Testis (tissue), 2 donors: ENCODE measurements at regions not wholly inside any gene's neighbourhood (a gene's known extent, or its start where the extent isn't known, plus 50 kb on each side); places are given as distances from the start of the nearest gene placed in this dataset.
A peak's percentile ranks its signal among the peaks of the same experiment; 100 is the strongest.

ENCODE experiments used
- DNase-seq: peaks from one replicate; pipeline ENCODE4 v3.0.0-alpha.2; 2019
- H3K27ac ChIP-seq, 2 donors: fragments of 200-600 bp; sonication (generic); one replicate each; pipeline ENCODE4 v1.5.1; 2019
- H3K27me3 ChIP-seq: fragments of 200-600 bp; sonication (generic); one replicate; pipeline ENCODE4 v1.5.1; 2019
- H3K36me3 ChIP-seq: fragments of 200-600 bp; sonication (generic); one replicate; pipeline ENCODE4 v1.5.1; 2017; ENCODE audit warnings: low read depth; ENCODE audit errors: missing control alignments
- H3K4me1 ChIP-seq: fragments of 200-600 bp; sonication (generic); one replicate; pipeline ENCODE4 v1.5.1; 2019
- H3K4me3 ChIP-seq, 2 donors: fragments of 200-600 bp; sonication (generic); one replicate each; pipeline ENCODE4 v1.5.1; 2017 to 2019
- H3K9me3 ChIP-seq: fragments of 200-600 bp; sonication (generic); one replicate; pipeline ENCODE4 v1.5.1; 2017
- CTCF ChIP-seq, 3 experiments: fragments of 450-650 bp in 2 of 3; fragments of 200-600 bp in 1 of 3; sonication (generic) in 1 of 3; IDR thresholded peaks; one replicate each; pipeline ENCODE4 v1.5.1; 2016 to 2019; ENCODE audit warnings: antibody characterized with exemption in 3 of 3, mild to moderate bottlenecking in 2 of 3, moderate library complexity in 1 of 3
- POLR2A ChIP-seq: fragments of 450-650 bp; IDR thresholded peaks from one replicate; pipeline ENCODE4 v1.6.1; 2017; ENCODE audit warnings: antibody characterized with exemption, mild to moderate bottlenecking, moderate library complexity
- WGBS, 2 donors: methylation state at CpG; one replicate each; pipeline ENCODE4 v1.1.5; 2018; 5-methylcytosine and 5-hydroxymethylcytosine counted together
- intact Hi-C: fragments of 100-400 bp; cut with DNase I; formaldehyde crosslinking; loops from one replicate; pipeline ENCODE4 v1.15.1; 2023; ENCODE audit warnings: low total_unique reads

- Histone ChIP-seq H3K9me3 (no peaks in the 10 kb centered on the region), H3K27me3 (no peaks in the 10 kb centered on the region), H3K4me3 (peak overlapping the region in 1 of 2 donors; percentile 17), H3K4me1 (peaks cover 6% of the 10 kb centered on the region), H3K27ac (no peak overlapping the region), H3K36me3 (no peaks in the 10 kb centered on the region)
- DNase-seq, result no peak
- 29 to 42% methylated on average over 11 of the region's 11 CpGs for WGBS, 2 donors
- intact Hi-C loops, result no loop called here
- TF ChIP-seq CTCF (IDR thresholded peaks at IDR 0.05) (no peak), POLR2A (no peak)
Measured at GRCh38 chr2:479031-479430, 191.1 kb upstream of the ALKAL2 start.

GRCh38 chr2:471560-471959 lies 183.7 kb upstream of the ALKAL2 start:
- 89 to 91% methylated on average over 7 to 8 of the region's 8 CpGs for WGBS, 2 donors
- no peak overlapping the region for H3K4me3 ChIP-seq
- no peak for TF ChIP-seq CTCF (IDR thresholded peaks at IDR 0.05)

GRCh38 chr2:469514-469913 lies 181.6 kb upstream of the ALKAL2 start:
- Histone ChIP-seq H3K9me3 (no peaks in the 10 kb centered on the region), H3K4me1 (no peaks in the 10 kb centered on the region), H3K36me3 (no peaks in the 10 kb centered on the region), H3K27ac (no peak overlapping the region), H3K27me3 (no peaks in the 10 kb centered on the region), H3K4me3 (no peak overlapping the region)
- intact Hi-C loops, result no loop called here
- DNase-seq, result no peak
- TF ChIP-seq CTCF (IDR thresholded peaks at IDR 0.05) (no peak), POLR2A (no peak)
- 67 to 74% methylated on average over 16 of the region's 16 CpGs for WGBS, 2 donors

More at GRCh38 chr2:471560-471959, 183.7 kb upstream of the ALKAL2 start:
- H3K27ac ChIP-seq, result no peak overlapping the region
- no peaks in the 10 kb centered on the region for H3K9me3 ChIP-seq
- no peak for DNase-seq
- no peaks in the 10 kb centered on the region for H3K4me1 ChIP-seq
- no peaks in the 10 kb centered on the region for H3K36me3 ChIP-seq
- intact Hi-C loops, result no loop called here
- no peaks in the 10 kb centered on the region for H3K27me3 ChIP-seq

GRCh38 chr2:468648-469336 lies 180.9 kb upstream of the ALKAL2 start:
- WGBS, 2 donors, result 23 to 26% methylated on average over 28 to 29 of the region's 29 CpGs
- intact Hi-C loops, result no loop called here
- DNase-seq, result no peak
- TF ChIP-seq CTCF (IDR thresholded peaks at IDR 0.05), result no peak
- TF ChIP-seq POLR2A, result no peak
- Histone ChIP-seq H3K9me3 (no peaks in the 10 kb centered on the region), H3K27ac (no peak overlapping the region), H3K36me3 (no peaks in the 10 kb centered on the region), H3K27me3 (no peaks in the 10 kb centered on the region), H3K4me3 (peak overlapping the region; percentile 36 to 42), H3K4me1 (no peaks in the 10 kb centered on the region)
